Pancreas (tissue), 10 donors: ENCODE measurements at regions not wholly inside any gene's neighbourhood (a gene's known extent, or its start where the extent isn't known, plus 50 kb on each side); places are given as distances from the start of the nearest gene placed in this dataset.

ENCODE experiments used
- ATAC-seq, 4 donors: fragments of 200-7000 bp; cut with Tn5 transposase; one replicate each; pipeline versions ENCODE4 v1.8.0 to v1.9.1; 2020; ENCODE audit warnings: mild to moderate bottlenecking in 4 of 4, moderate library complexity in 4 of 4
- DNase-seq, 6 donors: peaks; one replicate each; pipeline ENCODE4 v3.0.0-alpha.2; 2020
- FAIRE-seq: peaks from 2 replicates; lab custom pipeline; 2012; peaks lifted over from hg19 to GRCh38; lab: Jason Lieb, UNC
- H3K27ac ChIP-seq, 4 donors: fragments of 200-600 bp; sonication (generic); 1 replicate in 3 of 4; 2 replicates in 1 of 4; pipeline versions ENCODE4 v1.5.0 to v1.8.0; 2020
- H3K27me3 ChIP-seq, 4 donors: fragments of 200-600 bp; one replicate each; pipeline ENCODE4 v1.8.0; 2021
- H3K36me3 ChIP-seq, 3 donors: fragments of 200-600 bp; sonication (generic) in 1 of 3; one replicate each; pipeline versions ENCODE4 v1.5.0 to v1.8.0; 2020 to 2021
- H3K4me1 ChIP-seq, 3 donors: fragments of 200-600 bp; one replicate each; pipeline ENCODE4 v1.8.0; 2021
- H3K4me3 ChIP-seq, 4 donors: fragments of 200-600 bp; sonication (generic) in 2 of 4; one replicate each; pipeline versions ENCODE4 v1.5.0 to v1.8.0; 2020 to 2021
- H3K9me3 ChIP-seq, 4 donors: fragments of 200-600 bp; one replicate each; pipeline ENCODE4 v1.8.0; 2021
- WGBS, 2 donors: extraction: QIAGEN DNeasy Blood & Tissue Kit; methylation state at CpG; one replicate each; pipeline ENCODE4 v1.1.7; 2013; 5-methylcytosine and 5-hydroxymethylcytosine counted together
- intact Hi-C, 3 donors: fragments of 100-400 bp; cut with DNase I; formaldehyde crosslinking; loops; one replicate each; pipeline versions ENCODE4 v1.11.1 to v1.14.2; 2022
- TF ChIP-seq, protein P1 (sequence below), 4 donors: fragments of 200-600 bp; sonication (generic) in 3 of 4; IDR thresholded peaks; one replicate each; pipeline versions ENCODE4 v1.5.0 to v1.8.0; 2021; ENCODE audit warnings: antibody characterized with exemption in 4 of 4
- donor health status: healthy with polysubstance abuse.
- donor health status: DM: no; HTN: no; CAD: no; lungs with moderate emphysema.
- donor health status: DM: no; HTN: no; CAD: no.
- donor health status: control.
- donor health status: control.
- donor health status: Bipolar disorder and iron deficiency.
- donor health status: DM: yes; HTN: yes; CAD: no.
- donor health status: DM: no; HTN: no; CAD: no.
- donor health status: DM: no; HTN: no; CAD: no.
- donor health status: DM: yes; HTN: yes; CAD: no.

DNA sequence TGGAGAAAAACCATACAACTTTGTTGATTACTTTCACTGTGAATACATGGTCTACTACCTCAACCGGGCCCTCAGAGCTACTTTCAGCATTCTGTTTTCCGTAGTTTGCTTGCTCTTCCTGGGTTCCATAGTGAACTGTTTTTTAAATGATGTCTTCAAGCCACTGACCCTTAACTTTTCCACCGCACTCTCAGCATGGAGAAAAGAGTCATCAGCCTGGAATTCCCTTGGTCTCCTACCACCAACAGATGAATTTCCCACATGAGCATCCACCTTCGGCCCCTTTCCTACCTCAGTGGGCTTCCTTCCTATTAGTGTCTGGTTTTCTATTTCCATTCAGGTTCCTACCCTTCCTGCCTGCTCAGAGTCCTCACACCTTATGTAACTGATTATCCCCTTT is 135.9 kb upstream of the ADAMTSL1 start:
- H3K27me3 ChIP-seq, result no peaks in the 10 kb centered on the region
- intact Hi-C loops, result no loop called here
- ATAC-seq (no peak), FAIRE-seq (no peak), DNase-seq (no peak)
- no peak overlapping the region for H3K4me3 ChIP-seq
- no peak overlapping the region for H3K27ac ChIP-seq
- no peaks in the 10 kb centered on the region for H3K4me1 ChIP-seq
- WGBS, 2 donors, result 87 to 89% methylated on average over 4 of the region's 4 CpGs
- TF ChIP-seq, protein P1, sequence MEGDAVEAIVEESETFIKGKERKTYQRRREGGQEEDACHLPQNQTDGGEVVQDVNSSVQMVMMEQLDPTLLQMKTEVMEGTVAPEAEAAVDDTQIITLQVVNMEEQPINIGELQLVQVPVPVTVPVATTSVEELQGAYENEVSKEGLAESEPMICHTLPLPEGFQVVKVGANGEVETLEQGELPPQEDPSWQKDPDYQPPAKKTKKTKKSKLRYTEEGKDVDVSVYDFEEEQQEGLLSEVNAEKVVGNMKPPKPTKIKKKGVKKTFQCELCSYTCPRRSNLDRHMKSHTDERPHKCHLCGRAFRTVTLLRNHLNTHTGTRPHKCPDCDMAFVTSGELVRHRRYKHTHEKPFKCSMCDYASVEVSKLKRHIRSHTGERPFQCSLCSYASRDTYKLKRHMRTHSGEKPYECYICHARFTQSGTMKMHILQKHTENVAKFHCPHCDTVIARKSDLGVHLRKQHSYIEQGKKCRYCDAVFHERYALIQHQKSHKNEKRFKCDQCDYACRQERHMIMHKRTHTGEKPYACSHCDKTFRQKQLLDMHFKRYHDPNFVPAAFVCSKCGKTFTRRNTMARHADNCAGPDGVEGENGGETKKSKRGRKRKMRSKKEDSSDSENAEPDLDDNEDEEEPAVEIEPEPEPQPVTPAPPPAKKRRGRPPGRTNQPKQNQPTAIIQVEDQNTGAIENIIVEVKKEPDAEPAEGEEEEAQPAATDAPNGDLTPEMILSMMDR (IDR thresholded peaks at IDR 0.05), result no peak
- no peaks in the 10 kb centered on the region for H3K9me3 ChIP-seq
- no peaks in the 10 kb centered on the region for H3K36me3 ChIP-seq

- no peak overlapping the region for H3K4me3 ChIP-seq
- H3K36me3 ChIP-seq, result no peaks in the 10 kb centered on the region
- intact Hi-C loops, result no loop called here
- TF ChIP-seq, protein P1 (IDR thresholded peaks at IDR 0.05), result no peak
- 80 to 89% methylated on average over 2 of the region's 2 CpGs for WGBS, 2 donors
- ATAC-seq (no peak), DNase-seq (no peak), FAIRE-seq (no peak)
- H3K9me3 ChIP-seq, result no peaks in the 10 kb centered on the region
- H3K4me1 ChIP-seq, result no peaks in the 10 kb centered on the region
- no peaks in the 10 kb centered on the region for H3K27me3 ChIP-seq
- H3K27ac ChIP-seq, result no peak overlapping the region
These were observed 130.2 kb upstream of the ADAMTSL1 start for GRCh38 chr9:18343784-18344183.

DNA sequence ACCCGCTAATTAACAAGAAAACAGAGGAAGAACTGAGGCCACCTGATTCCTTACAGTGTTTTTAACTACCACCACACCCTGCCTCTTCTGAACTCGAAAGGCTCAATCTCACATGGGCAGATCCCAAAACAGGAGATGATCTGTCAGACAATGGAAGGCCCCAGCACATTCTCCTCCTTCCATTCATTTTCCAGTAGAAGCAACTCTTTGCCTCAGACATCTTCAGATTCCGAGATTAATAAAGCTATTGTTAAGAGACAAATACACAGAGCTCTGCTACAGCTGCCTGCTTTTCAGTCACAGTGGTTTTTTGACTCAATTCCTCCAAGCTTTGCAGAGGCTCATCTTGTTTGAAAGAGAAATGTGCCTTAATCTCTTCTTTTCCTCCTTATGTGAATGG is 127.2 kb upstream of the ADAMTSL1 start:
- WGBS, 2 donors, result 80 to 85% methylated on average over 3 of the region's 3 CpGs
- Histone ChIP-seq H3K27me3 (no peaks in the 10 kb centered on the region), H3K36me3 (no peaks in the 10 kb centered on the region), H3K9me3 (no peaks in the 10 kb centered on the region), H3K4me3 (no peak overlapping the region), H3K27ac (no peak overlapping the region), H3K4me1 (no peaks in the 10 kb centered on the region)
- TF ChIP-seq, protein P1 (IDR thresholded peaks at IDR 0.05), result no peak
- intact Hi-C loops, result no loop called here
- no peak for DNase-seq
- no peak for ATAC-seq
- no peak for FAIRE-seq

DNA sequence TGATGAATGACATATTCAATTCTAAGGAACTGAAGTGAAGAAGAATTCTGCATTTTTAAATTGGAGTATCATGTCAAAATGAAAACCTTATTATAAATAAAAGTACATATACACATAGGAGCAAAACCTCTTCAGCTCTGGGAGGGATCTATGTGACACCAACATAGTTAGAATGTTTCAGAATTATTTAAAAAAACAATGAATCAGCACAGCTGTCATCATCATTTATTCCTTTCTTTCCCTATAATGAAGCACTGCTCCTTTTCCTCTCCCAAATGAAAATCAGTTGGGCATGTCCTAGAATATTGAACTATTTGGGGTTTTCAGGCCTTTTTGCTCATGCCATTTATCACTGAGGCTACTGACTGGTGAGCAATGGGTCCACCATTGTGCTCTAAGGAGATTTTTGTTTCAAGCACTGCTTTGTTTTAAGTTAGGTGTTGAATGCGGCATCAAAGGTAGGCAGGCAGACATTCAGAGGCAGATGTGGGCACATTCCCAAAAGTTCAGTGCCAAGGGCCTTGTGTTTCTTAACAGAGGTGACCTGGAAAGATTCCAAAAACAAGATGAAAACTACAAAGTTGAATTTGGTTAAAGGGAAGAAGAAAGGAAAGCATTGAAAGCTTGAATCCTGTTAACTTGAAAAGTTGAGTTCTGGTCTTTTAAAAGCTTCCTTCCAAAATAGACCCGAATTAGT is 126.4 kb upstream of the ADAMTSL1 start:
- no peak overlapping the region for H3K4me3 ChIP-seq
- no peak for ATAC-seq
- H3K36me3 ChIP-seq, result no peaks in the 10 kb centered on the region
- DNase-seq, result peak in 1 of 6 donors; percentile 11
- FAIRE-seq, result no peak
- no peak overlapping the region for H3K27ac ChIP-seq
- TF ChIP-seq, protein P1 (IDR thresholded peaks at IDR 0.05), result no peak
- H3K27me3 ChIP-seq, result no peaks in the 10 kb centered on the region
- H3K4me1 ChIP-seq, result no peaks in the 10 kb centered on the region
- no peaks in the 10 kb centered on the region for H3K9me3 ChIP-seq
- 41 to 59% methylated on average over 2 of the region's 2 CpGs for WGBS, 2 donors
- intact Hi-C loops, result no loop called here

- FAIRE-seq (no peak), ATAC-seq (no peak), DNase-seq (no peak)
- Histone ChIP-seq H3K36me3 (no peaks in the 10 kb centered on the region), H3K27me3 (no peaks in the 10 kb centered on the region), H3K4me1 (no peaks in the 10 kb centered on the region), H3K4me3 (no peak overlapping the region), H3K27ac (no peak overlapping the region), H3K9me3 (no peaks in the 10 kb centered on the region)
- whole genome bisulfite sequencing, 2 donors, result 77 to 88% methylated on average over 2 of the region's 2 CpGs
- TF ChIP-seq, protein P1 (IDR thresholded peaks at IDR 0.05), result no peak
- intact Hi-C loops, result no loop called here
These were observed 125.9 kb upstream of the ADAMTSL1 start for GRCh38 chr9:18348083-18348475.
